H1 (cell line): ENCODE measurements at regions not wholly inside any gene's neighbourhood (a gene's known extent, or its start where the extent isn't known, plus 50 kb on each side); places are given as distances from the start of the nearest gene placed in this dataset.

Source experiments
- CTCF ChIA-PET: fragments of 300-600 bp; sonication (Branson Sonifier 250); formaldehyde crosslinking; loops from one replicate; lab custom pipeline; 2021; ENCODE audit not compliant: partially characterized antibody; lab: Charles Lee
- POLR2A ChIA-PET: fragments of 300-600 bp; sonication (Branson Sonifier 250); formaldehyde crosslinking; loops from one replicate; lab custom pipeline; 2021; ENCODE audit warnings: inconsistent platforms; ENCODE audit not compliant: partially characterized antibody; lab: Charles Lee
- DNase-seq, 2 experiments: peaks; one replicate each; pipeline versions ENCODE4 v3.0.0 to v3.0.0-alpha.2; 2010 to 2022; ENCODE audit warnings: low spot score in 2 of 2, low read depth in 1 of 2, mixed read lengths in 1 of 2
- FAIRE-seq: peaks from 2 replicates; lab custom pipeline; 2011; peaks lifted over from hg19 to GRCh38; lab: Jason Lieb, UNC
- H2AFZ ChIP-seq: 2 replicates; pipeline ENCODE4 v1.8.1; 2012; ENCODE audit warnings: low read length, inconsistent platforms
- H2AK5ac ChIP-seq: 2 replicates; pipeline ENCODE4 v1.6.1; 2013; ENCODE audit warnings: low read depth, low read length
- H2BK120ac ChIP-seq: replicated peaks from 2 replicates; pipeline ENCODE3; 2013; ENCODE audit warnings: low read depth, low read length, inconsistent platforms
- H2BK12ac ChIP-seq: 2 replicates; pipeline ENCODE4 v1.6.1; 2013; ENCODE audit warnings: low read depth, low read length
- H2BK15ac ChIP-seq: 2 replicates; pipeline ENCODE4 v1.6.1; 2013; ENCODE audit warnings: low read length
- H2BK20ac ChIP-seq: 2 replicates; pipeline ENCODE4 v1.6.1; 2013; ENCODE audit warnings: low read length
- H2BK5ac ChIP-seq: 2 replicates; pipeline ENCODE4 v1.6.1; 2013; ENCODE audit warnings: low read depth, low read length
- H3K14ac ChIP-seq: 2 replicates; pipeline ENCODE4 v1.6.1; 2013; ENCODE audit warnings: inconsistent platforms; ENCODE audit not compliant: insufficient read length
- H3K18ac ChIP-seq: 2 replicates; pipeline ENCODE4 v1.6.1; 2013; ENCODE audit warnings: low read length; ENCODE audit errors: extremely low read depth
- H3K23ac ChIP-seq: 2 replicates; pipeline ENCODE4 v1.6.1; 2013; ENCODE audit warnings: inconsistent platforms; ENCODE audit not compliant: insufficient read length
- H3K23me2 ChIP-seq: 2 replicates; pipeline ENCODE4 v1.6.1; 2013; ENCODE audit warnings: low read depth, low read length
- H3K27ac ChIP-seq: 2 replicates; pipeline ENCODE4 v1.6.1; 2011; ENCODE audit warnings: low read depth, low read length, inconsistent platforms
- H3K27me3 ChIP-seq, 4 experiments: replicated peaks in 1 of 4; 1 replicate in 1 of 4; 2 replicates in 3 of 4; pipeline versions ENCODE4 v1.6.1 to v1.8.1; 2011 to 2013; ENCODE audit warnings: low read length in 3 of 4, mild to moderate bottlenecking in 3 of 4, inconsistent platforms in 2 of 4, mixed read lengths in 2 of 4, moderate library complexity in 1 of 4; ENCODE audit not compliant: control insufficient read depth in 3 of 4, insufficient read depth in 3 of 4; ENCODE audit errors: extremely low read depth in 1 of 4
- H3K36me3 ChIP-seq, 4 experiments: 2 replicates each; pipeline versions ENCODE4 v1.6.1 to v1.8.1; 2011 to 2013; ENCODE audit warnings: mild to moderate bottlenecking in 4 of 4, low read length in 3 of 4, moderate library complexity in 2 of 4, control low read depth in 1 of 4, inconsistent platforms in 1 of 4; ENCODE audit not compliant: insufficient read depth in 4 of 4, control insufficient read depth in 2 of 4
- H3K4ac ChIP-seq: replicated peaks from 2 replicates; pipeline ENCODE3; 2013; ENCODE audit warnings: low read length, low read depth, mixed read lengths, inconsistent platforms; ENCODE audit not compliant: insufficient read length
- H3K4me1 ChIP-seq, 4 experiments: replicated peaks in 1 of 4; 1 replicate in 1 of 4; 2 replicates in 3 of 4; pipeline versions ENCODE4 v1.6.1 to v1.8.1; 2011 to 2013; ENCODE audit warnings: low read length in 3 of 4, inconsistent platforms in 2 of 4, mixed read lengths in 1 of 4; ENCODE audit not compliant: insufficient read depth in 4 of 4, control insufficient read depth in 3 of 4
- H3K4me2 ChIP-seq, 2 experiments: 2 replicates each; pipeline versions ENCODE4 v1.6.1 to v1.8.1; 2011 to 2013; ENCODE audit warnings: low read depth in 2 of 2, low read length in 2 of 2, control low read depth in 1 of 2, inconsistent platforms in 1 of 2, mild to moderate bottlenecking in 1 of 2; ENCODE audit not compliant: insufficient read depth in 1 of 2
- H3K4me3 ChIP-seq, 4 experiments: fragments of 200-600, 300-600 bp in 1 of 4; sonication (generic), shearing (Covaris generic), sonication (Bioruptor Twin) in 1 of 4; 2 replicates each; pipeline versions ENCODE4 v1.5.1 to v1.8.1; 2011 to 2016; ENCODE audit warnings: low read length in 4 of 4, low read depth in 3 of 4, control low read depth in 2 of 4, inconsistent platforms in 2 of 4, mild to moderate bottlenecking in 2 of 4, mixed read lengths in 1 of 4, moderate library complexity in 1 of 4; ENCODE audit not compliant: insufficient read depth in 2 of 4; ENCODE audit errors: extremely low read depth in 1 of 4
- H3K56ac ChIP-seq: replicated peaks from 2 replicates; pipeline ENCODE3; 2013; ENCODE audit warnings: low read depth, mild to moderate bottlenecking, mixed read lengths, low read length, inconsistent platforms; ENCODE audit not compliant: insufficient read length
- H3K79me1 ChIP-seq: 2 replicates; pipeline ENCODE4 v1.6.1; 2013; ENCODE audit warnings: low read depth, low read length, control low read depth
- H3K79me2 ChIP-seq, 2 experiments: 2 replicates each; pipeline versions ENCODE4 v1.6.1 to v1.8.1; 2012 to 2013; ENCODE audit warnings: low read length in 2 of 2, mild to moderate bottlenecking in 2 of 2, inconsistent platforms in 1 of 2; ENCODE audit not compliant: insufficient read depth in 2 of 2, control insufficient read depth in 1 of 2
- H3K9ac ChIP-seq, 4 experiments: replicated peaks in 1 of 4; 1 replicate in 1 of 4; 2 replicates in 3 of 4; pipeline versions ENCODE4 v1.6.1 to v1.8.1; 2011 to 2013; ENCODE audit warnings: low read depth in 3 of 4, low read length in 3 of 4, control low read depth in 2 of 4, mild to moderate bottlenecking in 2 of 4, moderate library complexity in 2 of 4, inconsistent platforms in 1 of 4; ENCODE audit errors: extremely low read depth in 1 of 4
- H3K9me3 ChIP-seq, 2 experiments: 2 replicates each; pipeline versions ENCODE4 v1.6.1 to v1.8.1; 2012 to 2013; ENCODE audit warnings: mild to moderate bottlenecking in 2 of 2, moderate library complexity in 2 of 2, control low read depth in 1 of 2, inconsistent platforms in 1 of 2, low read depth in 1 of 2, low read length in 1 of 2, mixed read lengths in 1 of 2; ENCODE audit not compliant: insufficient read depth in 2 of 2
- H4K20me1 ChIP-seq, 2 experiments: replicated peaks in 1 of 2; 2 replicates each; pipeline versions ENCODE3 to v1.8.1; 2011 to 2013; ENCODE audit warnings: inconsistent platforms in 2 of 2, low read length in 2 of 2, mild to moderate bottlenecking in 1 of 2; ENCODE audit not compliant: insufficient read depth in 2 of 2, control insufficient read depth in 1 of 2
- H4K5ac ChIP-seq: 2 replicates; pipeline ENCODE4 v1.6.1; 2013; ENCODE audit warnings: low read length, low read depth, mixed read lengths, inconsistent platforms; ENCODE audit not compliant: insufficient read length
- H4K8ac ChIP-seq: 2 replicates; pipeline ENCODE4 v1.8.0; 2013; ENCODE audit warnings: mild to moderate bottlenecking, moderate library complexity, low read length, inconsistent platforms; ENCODE audit not compliant: insufficient read depth; ENCODE audit errors: extremely low read depth
- H4K91ac ChIP-seq: replicated peaks from 2 replicates; pipeline ENCODE3; 2013; ENCODE audit warnings: low read length, mixed read lengths, inconsistent platforms; ENCODE audit not compliant: insufficient read length
- WGBS, 2 experiments: shearing (Covaris generic) in 1 of 2; methylation state at CpG; one replicate each; pipeline versions ENCODE4 v1.1.6 to v1.1.7; 2013 to 2015; ENCODE audit warnings: low lambda C conversion rate in 2 of 2, mixed read lengths in 2 of 2, inconsistent platforms in 1 of 2, low coverage in 1 of 2, missing lambda C conversion rate in 1 of 2; ENCODE audit not compliant: insufficient replicate concordance in 2 of 2, insufficient coverage in 1 of 2, insufficient read length in 1 of 2; ENCODE audit errors: extremely low coverage in 1 of 2, missing lambda C conversion rate in 1 of 2; 5-methylcytosine and 5-hydroxymethylcytosine counted together

GRCh38 chr10:85510682-85511081 is 855.9 kb downstream of the GRID1 start:
- Histone ChIP-seq H2BK15ac (no peak overlapping the region), H4K8ac (no peak overlapping the region), H3K79me1 (no peaks in the 10 kb centered on the region), H3K4me1 (peaks cover 4 to 11% (median 8%) of the 10 kb centered on the region in 4 experiments; a peak in 6 of 7 replicates), H3K14ac (no peak overlapping the region), H3K4me3 (no peak overlapping the region), H4K91ac (no peak overlapping the region), H2BK20ac (no peak overlapping the region), H2BK5ac (no peak overlapping the region), H2BK120ac (no peak overlapping the region), H3K23ac (no peak overlapping the region), H3K4ac (no peak overlapping the region), H2AK5ac (no peak overlapping the region), H3K36me3 (no peaks in the 10 kb centered on the region), H3K27me3 (no peaks in the 10 kb centered on the region), H3K18ac (no peak overlapping the region), H3K27ac (no peak overlapping the region), H3K4me2 (no peak overlapping the region), H4K5ac (no peak overlapping the region), H4K20me1 (no peaks in the 10 kb centered on the region), H3K56ac (no peak overlapping the region), H3K9me3 (peaks cover 2 to 6% of the 10 kb centered on the region in 2 experiments; a peak in 2 of 4 replicates), H2BK12ac (no peak overlapping the region), H2AFZ (no peak overlapping the region), H3K9ac (no peak overlapping the region), H3K23me2 (no peaks in the 10 kb centered on the region), H3K79me2 (no peaks in the 10 kb centered on the region)
- POLR2A ChIA-PET, result no interaction called here
- CTCF ChIA-PET, result interaction anchor here (0.6 to 1.2 kb wide), 3 partner anchors 32 to 826 kb away, joined by 3 read pairs; no protein-coding TSS in a partner anchor
- WGBS, 2 experiments, result 69% methylated on average over 5 of the region's 5 CpGs; no CpG with 5 or more reads in 1 of the 2 experiments
- DNase-seq (no peak), FAIRE-seq (no peak)
